Peyer's patch (tissue), 4 donors: ENCODE measurements at regions not wholly inside any gene's neighbourhood (a gene's known extent, or its start where the extent isn't known, plus 50 kb on each side); places are given as distances from the start of the nearest gene placed in this dataset.

Experiments used
- DNase-seq, 3 donors: peaks; one replicate each; pipeline ENCODE4 v3.0.0-alpha.2; 2017 to 2019
- H3K27ac ChIP-seq, 4 donors: fragments of 200-600 bp; sonication (generic); one replicate each; pipeline ENCODE4 v1.5.1; 2016 to 2019
- H3K27me3 ChIP-seq, 2 donors: fragments of 200-600 bp; sonication (generic); one replicate each; pipeline ENCODE4 v1.5.1; 2019
- H3K36me3 ChIP-seq, 3 donors: fragments of 200-600 bp; sonication (generic); one replicate each; pipeline ENCODE4 v1.5.1; 2016 to 2019
- H3K4me1 ChIP-seq, 4 donors: fragments of 200-600 bp; sonication (generic); one replicate each; pipeline ENCODE4 v1.5.1; 2016 to 2019
- H3K4me3 ChIP-seq, 4 donors: fragments of 200-600 bp; sonication (generic); 1 replicate in 3 of 4; 2 replicates in 1 of 4; pipeline ENCODE4 v1.5.1; 2016 to 2019; ENCODE audit warnings: mild to moderate bottlenecking in 1 of 4
- H3K9me3 ChIP-seq, 4 donors: fragments of 200-600 bp; sonication (generic); one replicate each; pipeline ENCODE4 v1.5.1; 2016 to 2019; ENCODE audit warnings: mild to moderate bottlenecking in 1 of 4
- POLR2A ChIP-seq, 2 donors: fragments of 450-650 bp; IDR thresholded peaks; one replicate each; pipeline ENCODE4 v1.5.1; 2017; ENCODE audit warnings: antibody characterized with exemption in 2 of 2, mild to moderate bottlenecking in 2 of 2, moderate library complexity in 2 of 2
- TF ChIP-seq, protein P1 (sequence below), 6 experiments: fragments of 450-650 bp in 4 of 6; fragments of 200-600 bp in 2 of 6; sonication (generic) in 1 of 6; IDR thresholded peaks; one replicate each; pipeline ENCODE4 v1.5.1; 2017 to 2019; ENCODE audit warnings: antibody characterized with exemption in 6 of 6, mild to moderate bottlenecking in 3 of 6, moderate library complexity in 1 of 6

DNA sequence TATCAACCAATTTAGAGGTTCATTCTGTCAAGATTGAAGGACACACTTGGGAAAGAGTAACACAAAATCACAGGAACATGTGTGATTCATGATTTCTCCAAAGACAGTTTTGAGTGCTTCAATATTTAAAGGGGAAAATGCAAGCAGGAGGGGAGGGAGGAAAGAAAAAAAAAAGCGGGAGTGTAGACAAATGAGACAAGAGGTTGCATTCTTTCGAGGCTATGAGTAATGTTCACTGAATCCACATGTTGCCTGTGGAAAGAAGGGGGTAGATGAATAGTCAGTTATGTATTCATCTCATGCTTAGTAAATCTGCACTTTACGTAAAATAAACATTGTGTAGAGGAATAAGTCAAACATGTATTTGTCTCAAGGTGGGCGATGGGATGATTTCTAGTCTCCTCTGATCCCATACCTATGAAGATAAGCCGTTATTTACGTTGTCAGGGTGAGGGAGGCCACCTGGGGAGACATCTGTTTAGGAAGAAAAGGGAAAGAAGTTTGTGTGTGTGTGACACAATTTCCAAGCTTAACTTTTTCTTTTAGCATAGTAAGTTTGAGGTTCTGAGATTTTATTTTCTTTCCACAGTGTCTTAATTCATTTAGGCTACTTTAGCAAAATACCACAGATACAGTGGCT lies 211.0 kb upstream of the ZC3H15 start:
- H3K27me3 ChIP-seq, result no peaks in the 10 kb centered on the region

DNA sequence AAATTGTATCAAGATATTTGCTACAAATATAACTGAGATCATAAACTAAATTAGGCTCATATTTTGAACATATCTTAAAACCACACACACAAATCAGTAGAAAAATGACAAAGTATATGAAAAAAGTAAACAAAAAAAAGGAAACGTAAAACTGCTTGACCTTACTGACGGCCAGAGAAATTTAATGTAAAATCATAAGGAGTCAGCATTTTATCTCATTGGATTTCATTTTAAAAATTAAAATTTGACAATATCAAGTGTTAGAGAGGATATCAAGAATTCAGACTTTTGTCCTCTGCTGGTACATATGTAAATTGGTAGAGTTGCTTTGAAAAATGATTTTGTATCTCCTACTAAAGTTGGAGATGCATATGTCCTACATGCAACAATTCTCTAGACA lies 209.2 kb upstream of the ZC3H15 start:
- no peak for TF ChIP-seq POLR2A (IDR thresholded peaks at IDR 0.05)
- TF ChIP-seq, protein P1, sequence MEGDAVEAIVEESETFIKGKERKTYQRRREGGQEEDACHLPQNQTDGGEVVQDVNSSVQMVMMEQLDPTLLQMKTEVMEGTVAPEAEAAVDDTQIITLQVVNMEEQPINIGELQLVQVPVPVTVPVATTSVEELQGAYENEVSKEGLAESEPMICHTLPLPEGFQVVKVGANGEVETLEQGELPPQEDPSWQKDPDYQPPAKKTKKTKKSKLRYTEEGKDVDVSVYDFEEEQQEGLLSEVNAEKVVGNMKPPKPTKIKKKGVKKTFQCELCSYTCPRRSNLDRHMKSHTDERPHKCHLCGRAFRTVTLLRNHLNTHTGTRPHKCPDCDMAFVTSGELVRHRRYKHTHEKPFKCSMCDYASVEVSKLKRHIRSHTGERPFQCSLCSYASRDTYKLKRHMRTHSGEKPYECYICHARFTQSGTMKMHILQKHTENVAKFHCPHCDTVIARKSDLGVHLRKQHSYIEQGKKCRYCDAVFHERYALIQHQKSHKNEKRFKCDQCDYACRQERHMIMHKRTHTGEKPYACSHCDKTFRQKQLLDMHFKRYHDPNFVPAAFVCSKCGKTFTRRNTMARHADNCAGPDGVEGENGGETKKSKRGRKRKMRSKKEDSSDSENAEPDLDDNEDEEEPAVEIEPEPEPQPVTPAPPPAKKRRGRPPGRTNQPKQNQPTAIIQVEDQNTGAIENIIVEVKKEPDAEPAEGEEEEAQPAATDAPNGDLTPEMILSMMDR (IDR thresholded peaks at IDR 0.05), result no peak
- no peaks in the 10 kb centered on the region for H3K4me1 ChIP-seq
- no peak overlapping the region for H3K27ac ChIP-seq
- no peaks in the 10 kb centered on the region for H3K9me3 ChIP-seq
- DNase-seq, result no peak
- H3K36me3 ChIP-seq, result no peaks in the 10 kb centered on the region
- H3K27me3 ChIP-seq, result no peaks in the 10 kb centered on the region
- H3K4me3 ChIP-seq, result no peak overlapping the region

More for the DNA sequence above, 211.0 kb upstream of the ZC3H15 start:
- TF ChIP-seq, protein P1 (IDR thresholded peaks at IDR 0.05), result no peak
- TF ChIP-seq POLR2A (IDR thresholded peaks at IDR 0.05), result no peak
- no peaks in the 10 kb centered on the region for H3K9me3 ChIP-seq
- no peaks in the 10 kb centered on the region for H3K36me3 ChIP-seq
- DNase-seq, result no peak
- H3K4me1 ChIP-seq, result no peaks in the 10 kb centered on the region
- no peak overlapping the region for H3K27ac ChIP-seq
- no peak overlapping the region for H3K4me3 ChIP-seq

DNA sequence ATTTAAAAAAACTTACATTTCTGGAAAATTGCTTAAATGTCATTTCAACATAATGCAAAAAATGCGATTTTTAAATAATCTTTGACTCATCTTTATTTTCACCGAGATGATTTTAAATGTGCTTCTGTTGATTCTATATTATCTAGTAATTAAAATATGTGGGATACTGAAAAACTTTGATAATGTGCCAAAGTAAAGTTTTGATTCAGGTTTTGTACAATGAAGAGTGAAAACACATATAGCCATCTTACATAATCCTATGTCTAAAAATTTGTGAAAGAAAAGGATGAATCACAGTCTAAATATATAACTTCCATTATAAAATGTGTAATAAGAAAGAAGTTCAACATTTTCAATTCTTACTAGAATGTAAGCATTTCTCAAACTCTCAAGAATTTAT lies 204.3 kb upstream of the ZC3H15 start:
- H3K27me3 ChIP-seq, result no peaks in the 10 kb centered on the region
- TF ChIP-seq, protein P1 (IDR thresholded peaks at IDR 0.05), result no peak
- no peak for TF ChIP-seq POLR2A (IDR thresholded peaks at IDR 0.05)
- H3K36me3 ChIP-seq, result no peaks in the 10 kb centered on the region
- DNase-seq, result no peak
- no peaks in the 10 kb centered on the region for H3K9me3 ChIP-seq
- H3K4me3 ChIP-seq, result no peak overlapping the region
- no peak overlapping the region for H3K27ac ChIP-seq
- H3K4me1 ChIP-seq, result no peaks in the 10 kb centered on the region

DNA sequence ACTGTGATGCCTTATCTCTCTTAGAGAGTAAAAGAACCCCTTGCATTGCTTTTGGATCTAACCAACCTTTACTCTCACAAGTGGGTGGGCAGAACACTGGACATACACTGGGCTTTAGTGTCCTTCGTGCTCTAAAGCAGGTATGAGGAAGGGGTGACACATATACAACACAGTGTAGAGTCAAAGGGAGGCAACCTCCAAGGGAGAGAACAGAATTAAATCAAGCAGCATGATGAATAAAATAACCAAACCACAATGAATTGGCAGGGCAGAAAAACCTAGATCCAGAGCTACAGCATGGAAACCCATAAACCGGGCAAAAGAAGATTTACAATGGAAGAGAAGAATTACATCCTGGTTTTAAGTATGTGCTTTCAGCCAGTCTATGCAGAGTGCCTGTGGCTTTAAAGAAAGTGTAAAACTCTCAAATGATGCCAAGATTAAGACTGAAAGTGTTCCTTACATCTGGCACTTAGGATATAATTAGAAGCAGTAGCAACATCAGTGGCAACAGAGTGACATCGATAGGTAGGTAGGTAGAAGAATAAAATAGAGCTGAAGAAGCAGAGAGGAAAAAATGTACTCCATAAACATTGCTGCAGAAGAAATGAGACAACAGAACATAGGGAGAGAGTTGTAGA lies 191.7 kb upstream of the ZC3H15 start:
- no peak overlapping the region for H3K4me3 ChIP-seq
- no peak overlapping the region for H3K27ac ChIP-seq
- TF ChIP-seq, protein P1 (IDR thresholded peaks at IDR 0.05), result no peak
- TF ChIP-seq POLR2A (IDR thresholded peaks at IDR 0.05), result no peak
- no peaks in the 10 kb centered on the region for H3K27me3 ChIP-seq
- H3K9me3 ChIP-seq, result no peaks in the 10 kb centered on the region
- no peak for DNase-seq
- H3K4me1 ChIP-seq, result no peaks in the 10 kb centered on the region
- H3K36me3 ChIP-seq, result no peaks in the 10 kb centered on the region

DNA sequence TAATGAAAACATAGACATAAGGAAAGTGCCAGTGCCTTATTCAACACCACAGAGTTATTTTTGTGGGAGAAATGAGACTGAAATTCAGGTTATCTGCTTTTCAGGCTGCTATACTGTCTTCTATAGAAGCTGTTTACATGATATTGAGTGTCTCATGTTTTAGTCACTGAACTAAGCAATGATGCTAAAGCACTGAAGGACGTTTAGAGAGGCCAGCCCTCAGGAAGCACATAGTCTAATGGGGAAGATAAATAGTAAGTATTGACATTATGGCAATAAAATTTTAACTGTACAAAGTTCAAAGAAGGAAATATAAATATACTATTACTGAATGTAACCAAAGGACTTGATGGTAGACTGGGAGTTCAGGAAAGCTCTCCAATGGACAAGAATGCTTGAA lies 186.4 kb upstream of the ZC3H15 start:
- TF ChIP-seq, protein P1 (IDR thresholded peaks at IDR 0.05), result no peak
- TF ChIP-seq POLR2A (IDR thresholded peaks at IDR 0.05), result no peak
- H3K36me3 ChIP-seq, result no peaks in the 10 kb centered on the region
- DNase-seq, result no peak
- H3K27ac ChIP-seq, result no peak overlapping the region
- H3K27me3 ChIP-seq, result no peaks in the 10 kb centered on the region
- H3K4me1 ChIP-seq, result no peaks in the 10 kb centered on the region
- H3K9me3 ChIP-seq, result no peaks in the 10 kb centered on the region
- no peak overlapping the region for H3K4me3 ChIP-seq
